ENCODE measurements at regions not wholly inside any gene's neighbourhood (a gene's known extent, or its start where the extent isn't known, plus 50 kb on each side); places are given as distances from the start of the nearest gene placed in this dataset.

DNA sequence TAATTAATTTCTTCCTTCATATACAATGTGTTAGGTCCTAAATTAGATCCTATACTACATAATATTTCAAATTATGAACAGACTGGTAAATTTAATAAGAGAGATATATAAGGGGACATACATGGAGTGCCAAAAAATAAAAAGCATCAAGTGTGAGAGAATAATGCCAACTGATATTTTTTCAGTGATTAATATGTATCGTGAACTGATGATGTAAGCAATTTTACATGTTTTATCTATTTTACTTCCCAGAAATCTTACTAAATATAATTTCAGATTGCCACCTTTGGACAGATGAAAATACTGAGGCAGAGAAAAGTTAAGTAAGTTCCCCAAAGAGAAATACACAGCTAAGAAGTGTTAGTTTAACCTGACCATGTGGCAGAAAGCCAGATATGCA is 870.8 kb downstream of the SLITRK5 start:
- TF ChIP-seq JUND (IDR thresholded peaks at IDR 0.05) (no peak), POLR2A (IDR thresholded peaks at IDR 0.05; ENCODE audit: borderline replicate concordance, extremely low read depth, insufficient read depth, insufficient read length) (no peak), REST (IDR thresholded peaks at IDR 0.05; ENCODE audit: low read depth) (no peak), CTCF (IDR thresholded peaks at IDR 0.05 in 2 of 3, conservative IDR thresholded peaks at IDR 0.05 in 1 of 3; ENCODE audit: borderline replicate concordance in 1 of 3, insufficient read depth in 1 of 3, low read depth in 2 of 3, low read length in 2 of 3) (no peak), POLR2AphosphoS5 (IDR thresholded peaks at IDR 0.05; ENCODE audit: low read depth, low read length) (no peak), ELF1 (IDR thresholded peaks at IDR 0.05; ENCODE audit: borderline replicate concordance, low read depth) (no peak), ZFX (IDR thresholded peaks at IDR 0.05) (no peak), EZH2phosphoT487 (IDR thresholded peaks at IDR 0.05; ENCODE audit: borderline replicate concordance) (no peak), EZH2 (IDR thresholded peaks at IDR 0.05) (no peak)

Measured in HCT116 (cell line).